Right atrium auricular region (tissue), 2 donors: ENCODE measurements at regions not wholly inside any gene's neighbourhood (a gene's known extent, or its start where the extent isn't known, plus 50 kb on each side); places are given as distances from the start of the nearest gene placed in this dataset.

Experiments used
- DNase-seq: peaks from one replicate; pipeline ENCODE4 v3.0.0-alpha.2; 2019; ENCODE audit warnings: low spot score
- H3K27ac ChIP-seq, 2 donors: fragments of 200-600 bp; sonication (generic); 1 replicate in 1 of 2; 2 replicates in 1 of 2; pipeline ENCODE4 v1.5.1; 2016 to 2019
- H3K27me3 ChIP-seq, 2 donors: fragments of 200-600 bp; sonication (generic); one replicate each; pipeline versions ENCODE4 v1.5.1 to v1.6.0; 2017 to 2019
- H3K36me3 ChIP-seq: fragments of 200-600 bp; sonication (generic); one replicate; pipeline ENCODE4 v1.5.1; 2016
- H3K4me1 ChIP-seq, 2 donors: fragments of 200-600 bp; sonication (generic); one replicate each; pipeline versions ENCODE4 v1.5.1 to v1.6.0; 2017 to 2019
- H3K4me3 ChIP-seq, 2 donors: fragments of 200-600 bp; sonication (generic); 1 replicate in 1 of 2; 2 replicates in 1 of 2; pipeline ENCODE4 v1.5.1; 2017 to 2019; ENCODE audit warnings: mild to moderate bottlenecking in 1 of 2, moderate library complexity in 1 of 2
- H3K9me3 ChIP-seq, 2 donors: fragments of 200-600 bp; sonication (generic); one replicate each; pipeline ENCODE4 v1.5.1; 2019
- TF ChIP-seq, protein P1 (sequence below), 2 donors: fragments of 200-600 bp; sonication (generic); IDR thresholded peaks; one replicate each; pipeline ENCODE4 v1.5.1; 2019; ENCODE audit warnings: antibody characterized with exemption in 2 of 2

DNA sequence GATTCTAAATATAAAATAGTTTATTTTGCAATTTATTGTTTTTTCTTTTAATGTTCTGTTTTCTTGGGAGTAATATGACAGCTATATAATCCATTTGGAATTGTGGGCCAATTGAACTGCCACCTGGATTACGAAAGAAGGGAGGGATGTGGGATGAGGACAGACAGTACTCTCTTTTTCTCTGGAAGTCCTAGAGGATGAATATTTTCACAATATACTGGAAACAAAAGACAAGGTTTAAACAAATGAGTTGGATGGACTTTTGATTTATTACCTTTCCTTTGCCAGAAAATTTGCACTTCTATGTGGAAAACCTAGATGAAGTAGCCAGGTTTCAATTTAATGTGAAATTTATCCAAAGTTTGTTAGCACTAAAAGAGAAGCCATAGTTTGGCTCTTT is 325.5 kb upstream of the IMPG1 start:
- DNase-seq: no peak
- Histone ChIP-seq H3K27me3 (no peaks in the 10 kb centered on the region), H3K27ac (no peak overlapping the region), H3K4me1 (no peaks in the 10 kb centered on the region), H3K36me3 (no peaks in the 10 kb centered on the region), H3K4me3 (no peak overlapping the region), H3K9me3 (no peaks in the 10 kb centered on the region)
- TF ChIP-seq, protein P1, sequence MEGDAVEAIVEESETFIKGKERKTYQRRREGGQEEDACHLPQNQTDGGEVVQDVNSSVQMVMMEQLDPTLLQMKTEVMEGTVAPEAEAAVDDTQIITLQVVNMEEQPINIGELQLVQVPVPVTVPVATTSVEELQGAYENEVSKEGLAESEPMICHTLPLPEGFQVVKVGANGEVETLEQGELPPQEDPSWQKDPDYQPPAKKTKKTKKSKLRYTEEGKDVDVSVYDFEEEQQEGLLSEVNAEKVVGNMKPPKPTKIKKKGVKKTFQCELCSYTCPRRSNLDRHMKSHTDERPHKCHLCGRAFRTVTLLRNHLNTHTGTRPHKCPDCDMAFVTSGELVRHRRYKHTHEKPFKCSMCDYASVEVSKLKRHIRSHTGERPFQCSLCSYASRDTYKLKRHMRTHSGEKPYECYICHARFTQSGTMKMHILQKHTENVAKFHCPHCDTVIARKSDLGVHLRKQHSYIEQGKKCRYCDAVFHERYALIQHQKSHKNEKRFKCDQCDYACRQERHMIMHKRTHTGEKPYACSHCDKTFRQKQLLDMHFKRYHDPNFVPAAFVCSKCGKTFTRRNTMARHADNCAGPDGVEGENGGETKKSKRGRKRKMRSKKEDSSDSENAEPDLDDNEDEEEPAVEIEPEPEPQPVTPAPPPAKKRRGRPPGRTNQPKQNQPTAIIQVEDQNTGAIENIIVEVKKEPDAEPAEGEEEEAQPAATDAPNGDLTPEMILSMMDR (IDR thresholded peaks at IDR 0.05): no peak

DNA sequence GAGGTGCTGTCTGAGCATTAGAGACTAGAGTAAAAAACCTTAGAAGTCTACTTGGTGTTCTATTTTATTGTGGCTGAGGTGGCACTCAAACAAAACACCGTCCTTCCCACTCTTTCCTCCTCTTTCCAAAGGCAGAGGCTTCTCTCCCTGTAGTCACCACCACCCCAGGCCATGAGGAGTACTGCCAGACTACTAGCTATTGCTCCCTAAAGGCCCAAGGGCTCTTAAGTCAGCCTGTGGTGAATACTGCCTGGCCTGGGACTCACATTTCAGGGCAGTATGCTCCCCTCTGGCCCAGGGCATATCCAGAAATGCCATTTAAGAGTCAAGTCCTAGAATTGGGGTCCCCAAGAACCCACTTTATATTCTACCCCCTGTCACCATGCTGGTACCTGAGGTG is 309.7 kb upstream of the IMPG1 start:
- no peak overlapping the region for H3K4me3 ChIP-seq
- no peaks in the 10 kb centered on the region for H3K27me3 ChIP-seq
- H3K36me3 ChIP-seq: no peaks in the 10 kb centered on the region
- TF ChIP-seq, protein P1 (IDR thresholded peaks at IDR 0.05): no peak
- no peak overlapping the region for H3K27ac ChIP-seq
- no peak for DNase-seq
- peaks cover 0 to 3% of the 10 kb centered on the region in 2 donors for H3K9me3 ChIP-seq
- no peaks in the 10 kb centered on the region for H3K4me1 ChIP-seq

DNA sequence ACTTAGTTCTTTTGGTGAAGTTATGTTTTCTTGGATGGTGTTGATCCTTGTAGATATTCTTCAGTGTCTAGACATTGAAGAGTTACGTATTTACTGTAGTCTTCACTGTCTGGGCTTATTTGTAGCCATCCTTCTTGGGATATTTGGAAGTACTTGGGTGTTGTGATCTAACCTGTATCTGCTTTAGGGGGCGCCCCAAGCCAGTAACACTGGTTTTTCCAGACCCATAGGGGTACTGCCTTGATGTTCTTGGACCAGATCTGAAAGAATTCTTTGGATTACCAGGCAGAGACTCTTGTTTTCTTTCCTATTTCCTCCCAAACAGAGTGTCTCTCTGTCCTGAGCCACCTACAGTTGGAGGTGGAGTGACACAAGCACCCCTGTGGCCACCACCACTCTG is 309.1 kb upstream of the IMPG1 start:
- no peak for DNase-seq
- Histone ChIP-seq H3K27ac (no peak overlapping the region), H3K9me3 (peaks cover 3% of the 10 kb centered on the region in 2 donors), H3K36me3 (no peaks in the 10 kb centered on the region), H3K27me3 (no peaks in the 10 kb centered on the region), H3K4me3 (no peak overlapping the region), H3K4me1 (no peaks in the 10 kb centered on the region)
- TF ChIP-seq, protein P1 (IDR thresholded peaks at IDR 0.05): no peak

DNA sequence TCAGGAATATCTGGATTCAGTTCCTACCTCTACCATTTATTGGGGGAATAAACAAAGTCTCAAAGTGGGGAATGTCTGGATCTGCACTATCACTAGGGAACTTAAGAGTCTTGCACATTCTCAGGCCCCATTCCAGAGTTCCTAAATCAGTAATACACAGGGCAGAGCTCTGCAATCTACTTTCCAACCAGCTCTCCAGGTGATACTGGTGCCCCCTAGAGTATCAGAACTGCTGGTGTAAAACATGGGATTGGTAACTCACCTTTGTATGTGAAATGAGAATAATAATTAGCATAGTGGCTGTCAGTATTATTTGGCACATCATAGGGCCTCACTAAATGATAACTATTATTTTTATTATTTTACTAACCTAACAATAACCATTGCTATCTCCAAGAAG is 278.8 kb upstream of the IMPG1 start:
- no peak overlapping the region for H3K27ac ChIP-seq
- no peaks in the 10 kb centered on the region for H3K27me3 ChIP-seq
- no peak for DNase-seq
- H3K9me3 ChIP-seq: no peaks in the 10 kb centered on the region
- no peak overlapping the region for H3K4me3 ChIP-seq
- TF ChIP-seq, protein P1 (IDR thresholded peaks at IDR 0.05): peak in 1 of 2 donors; percentile 44
- H3K36me3 ChIP-seq: no peaks in the 10 kb centered on the region
- H3K4me1 ChIP-seq: no peaks in the 10 kb centered on the region

DNA sequence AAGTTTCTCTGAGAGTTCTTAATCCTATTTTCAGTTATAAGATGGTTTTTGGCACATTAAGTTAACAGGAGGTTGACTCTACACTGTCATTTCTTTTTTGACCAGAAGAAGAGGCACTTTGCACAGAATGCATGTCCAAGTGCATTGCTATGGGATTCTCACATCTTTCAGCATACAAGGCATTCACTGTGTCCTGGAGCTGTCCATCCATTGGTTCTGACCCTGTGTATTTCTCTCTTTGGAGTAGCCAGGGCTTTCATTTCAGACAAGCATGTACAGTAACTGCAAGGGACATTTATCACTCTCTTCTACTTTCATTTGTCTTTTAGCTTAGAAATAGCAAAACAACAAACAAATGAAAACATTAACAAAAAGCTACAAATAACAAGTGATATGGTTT is 275.1 kb upstream of the IMPG1 start:
- no peak overlapping the region for H3K27ac ChIP-seq
- no peak overlapping the region for H3K4me3 ChIP-seq

More for the DNA sequence above, 275.1 kb upstream of the IMPG1 start:
- Histone ChIP-seq H3K27me3 (no peaks in the 10 kb centered on the region), H3K36me3 (no peaks in the 10 kb centered on the region), H3K4me1 (no peaks in the 10 kb centered on the region), H3K9me3 (no peaks in the 10 kb centered on the region)
- TF ChIP-seq, protein P1 (IDR thresholded peaks at IDR 0.05): no peak
- DNase-seq: no peak
